WERI-Rb-1 (cell line): ENCODE measurements at regions not wholly inside any gene's neighbourhood (a gene's known extent, or its start where the extent isn't known, plus 50 kb on each side); places are given as distances from the start of the nearest gene placed in this dataset.

Experiments
- DNase-seq: peaks from one replicate; pipeline ENCODE4 v3.0.0-alpha.2; 2020
- H3K27ac ChIP-seq: fragments of 250-450 bp; sonication (Bioruptor Pico); 2 replicates; pipeline ENCODE4 v1.5.1; 2020; ENCODE audit warnings: mild to moderate bottlenecking, moderate library complexity
- H3K27me3 ChIP-seq: fragments of 250-450 bp; sonication (Bioruptor Pico); 2 replicates; pipeline ENCODE4 v1.5.1; 2021; ENCODE audit warnings: mild to moderate bottlenecking, low read depth, moderate library complexity; ENCODE audit not compliant: insufficient read depth, severe bottlenecking
- H3K36me3 ChIP-seq: fragments of 250-450 bp; sonication (Bioruptor Pico); 2 replicates; pipeline ENCODE4 v1.5.1; 2020; ENCODE audit warnings: mild to moderate bottlenecking, moderate library complexity
- H3K4me3 ChIP-seq: 2 replicates; pipeline ENCODE4 v1.5.1; 2011; ENCODE audit warnings: low read depth, mild to moderate bottlenecking, control low read depth, low read length
- H3K9me3 ChIP-seq: fragments of 250-450 bp; sonication (Bioruptor Pico); 2 replicates; pipeline ENCODE4 v1.5.1; 2021; ENCODE audit warnings: mild to moderate bottlenecking, moderate library complexity; ENCODE audit not compliant: severe bottlenecking
- CTCF ChIP-seq: IDR thresholded peaks from 2 replicates; pipeline ENCODE4 v1.5.1; 2011; ENCODE audit warnings: low read depth, mild to moderate bottlenecking, control low read depth, inconsistent platforms, low read length

- TF ChIP-seq CTCF = no peak
- no peaks in the 10 kb centered on the region for H3K27me3 ChIP-seq
- no peaks in the 10 kb centered on the region for H3K9me3 ChIP-seq
- H3K4me3 ChIP-seq = no peak overlapping the region
- H3K27ac ChIP-seq = no peak overlapping the region
- H3K36me3 ChIP-seq = no peaks in the 10 kb centered on the region
- no peak for DNase-seq
These were observed 123.7 kb downstream of the ABHD5 start for GRCh38 chr3:43814461-43814860.

- Histone ChIP-seq H3K4me3 (no peak overlapping the region), H3K27ac (no peak overlapping the region), H3K9me3 (no peaks in the 10 kb centered on the region), H3K27me3 (no peaks in the 10 kb centered on the region), H3K36me3 (no peaks in the 10 kb centered on the region)
- no peak for TF ChIP-seq CTCF
- DNase-seq = no peak
These were observed 125.6 kb downstream of the ABHD5 start for GRCh38 chr3:43816372-43816771.

GRCh38 chr3:43817064-43817463 lies 126.3 kb downstream of the ABHD5 start:
- Histone ChIP-seq H3K9me3 (no peaks in the 10 kb centered on the region), H3K27ac (no peak overlapping the region)
- TF ChIP-seq CTCF = no peak

GRCh38 chr3:43817825-43818224 lies 127.1 kb downstream of the ABHD5 start:
- no peak for DNase-seq
- H3K4me3 ChIP-seq = no peak overlapping the region
- no peak overlapping the region for H3K27ac ChIP-seq
- no peaks in the 10 kb centered on the region for H3K27me3 ChIP-seq
- H3K9me3 ChIP-seq = no peaks in the 10 kb centered on the region
- TF ChIP-seq CTCF = no peak
- no peaks in the 10 kb centered on the region for H3K36me3 ChIP-seq

More at GRCh38 chr3:43817064-43817463, 126.3 kb downstream of the ABHD5 start:
- no peak overlapping the region for H3K4me3 ChIP-seq
- no peaks in the 10 kb centered on the region for H3K36me3 ChIP-seq
- no peak for DNase-seq
- H3K27me3 ChIP-seq = no peaks in the 10 kb centered on the region

GRCh38 chr3:43818229-43818628 lies 127.5 kb downstream of the ABHD5 start:
- Histone ChIP-seq H3K27me3 (no peaks in the 10 kb centered on the region), H3K9me3 (no peaks in the 10 kb centered on the region), H3K27ac (no peak overlapping the region), H3K36me3 (no peaks in the 10 kb centered on the region), H3K4me3 (no peak overlapping the region)
- no peak for TF ChIP-seq CTCF
- DNase-seq = no peak

GRCh38 chr3:43838009-43838758 lies 147.4 kb downstream of the ABHD5 start:
- Histone ChIP-seq H3K27ac (no peak overlapping the region), H3K9me3 (peaks cover 8% of the 10 kb centered on the region), H3K4me3 (no peak overlapping the region), H3K27me3 (no peaks in the 10 kb centered on the region), H3K36me3 (no peaks in the 10 kb centered on the region)
- no peak for TF ChIP-seq CTCF
- no peak for DNase-seq
